HFF-Myc (cell line): ENCODE measurements at regions not wholly inside any gene's neighbourhood (a gene's known extent, or its start where the extent isn't known, plus 50 kb on each side); places are given as distances from the start of the nearest gene placed in this dataset.
"Not testable (repeated sequence)": the region's sequence is repeated elsewhere in the genome, so short reads cannot be mapped to it uniquely, and the experiment has no call there.

Experiments used
- DNase-seq: peaks from one replicate; pipeline ENCODE4 v3.0.0-alpha.2; 2011; ENCODE audit warnings: low read depth; ENCODE audit errors: extremely low read depth
- H3K4me3 ChIP-seq: replicated peaks from 2 replicates; pipeline ENCODE4 v1.5.1; 2011; ENCODE audit warnings: low read depth, mild to moderate bottlenecking, control low read depth, low read length
- TF ChIP-seq, protein P1 (sequence below): IDR thresholded peaks from 2 replicates; pipeline ENCODE4 v1.5.1; 2012; ENCODE audit warnings: mild to moderate bottlenecking, low read depth, low read length, control low read depth; ENCODE audit errors: missing control alignments

DNA sequence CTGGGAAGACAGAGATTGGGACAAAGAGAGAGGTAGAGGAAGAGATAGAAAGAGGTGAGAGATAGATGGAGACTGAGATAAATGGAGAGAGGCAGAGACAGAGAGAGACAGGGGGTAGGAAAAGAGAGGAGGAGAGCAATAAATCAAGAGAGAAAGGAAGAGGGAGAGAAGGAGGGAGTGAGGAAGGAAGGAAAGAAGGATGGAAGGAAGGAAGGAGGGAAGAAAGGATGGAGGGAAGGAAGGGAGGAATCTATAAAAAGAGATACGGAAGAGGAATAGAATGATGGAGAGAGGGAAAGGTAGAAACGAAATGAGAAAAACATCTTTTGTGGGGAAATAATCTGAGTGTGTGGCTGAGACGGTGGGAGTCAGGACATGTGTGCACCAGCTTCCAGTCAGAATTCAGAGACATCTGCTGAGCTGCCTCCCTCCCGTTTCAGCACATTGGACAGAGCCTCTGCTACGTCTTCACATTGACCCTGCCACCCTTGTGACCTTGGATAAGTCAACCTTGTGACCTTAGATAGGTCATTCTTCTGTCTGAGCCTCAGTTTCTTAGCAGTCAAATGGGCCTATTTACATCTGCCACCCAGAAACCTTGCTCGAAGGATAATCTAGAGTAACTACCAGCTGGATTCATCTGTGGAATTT, 417.8 kb downstream of the MIAT start:
- DNase-seq, result no peak
- TF ChIP-seq, protein P1, sequence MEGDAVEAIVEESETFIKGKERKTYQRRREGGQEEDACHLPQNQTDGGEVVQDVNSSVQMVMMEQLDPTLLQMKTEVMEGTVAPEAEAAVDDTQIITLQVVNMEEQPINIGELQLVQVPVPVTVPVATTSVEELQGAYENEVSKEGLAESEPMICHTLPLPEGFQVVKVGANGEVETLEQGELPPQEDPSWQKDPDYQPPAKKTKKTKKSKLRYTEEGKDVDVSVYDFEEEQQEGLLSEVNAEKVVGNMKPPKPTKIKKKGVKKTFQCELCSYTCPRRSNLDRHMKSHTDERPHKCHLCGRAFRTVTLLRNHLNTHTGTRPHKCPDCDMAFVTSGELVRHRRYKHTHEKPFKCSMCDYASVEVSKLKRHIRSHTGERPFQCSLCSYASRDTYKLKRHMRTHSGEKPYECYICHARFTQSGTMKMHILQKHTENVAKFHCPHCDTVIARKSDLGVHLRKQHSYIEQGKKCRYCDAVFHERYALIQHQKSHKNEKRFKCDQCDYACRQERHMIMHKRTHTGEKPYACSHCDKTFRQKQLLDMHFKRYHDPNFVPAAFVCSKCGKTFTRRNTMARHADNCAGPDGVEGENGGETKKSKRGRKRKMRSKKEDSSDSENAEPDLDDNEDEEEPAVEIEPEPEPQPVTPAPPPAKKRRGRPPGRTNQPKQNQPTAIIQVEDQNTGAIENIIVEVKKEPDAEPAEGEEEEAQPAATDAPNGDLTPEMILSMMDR, result no peak
- no peak overlapping the region for H3K4me3 ChIP-seq

DNA sequence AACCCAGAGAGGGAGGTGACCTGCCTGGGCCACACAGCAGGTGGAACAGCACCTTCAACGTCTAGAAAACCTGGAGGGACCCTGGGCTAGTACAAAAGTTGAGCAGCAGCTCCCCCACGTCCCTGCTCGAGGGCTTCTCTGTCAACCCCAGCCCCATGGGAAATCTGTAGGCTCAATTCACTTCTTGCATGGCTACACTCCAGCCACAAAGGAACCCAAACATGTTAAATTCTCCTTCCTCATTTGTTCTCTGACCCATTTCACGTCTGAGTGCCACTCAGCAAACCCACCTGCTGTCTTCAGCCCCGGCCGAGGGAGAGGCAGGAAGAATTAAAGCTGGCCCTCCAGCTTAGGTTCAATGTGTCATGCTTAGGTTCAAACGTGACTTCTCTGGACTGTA, 418.5 kb downstream of the MIAT start:
- TF ChIP-seq, protein P1, result no peak
- H3K4me3 ChIP-seq, result no peak overlapping the region
- no peak for DNase-seq

DNA sequence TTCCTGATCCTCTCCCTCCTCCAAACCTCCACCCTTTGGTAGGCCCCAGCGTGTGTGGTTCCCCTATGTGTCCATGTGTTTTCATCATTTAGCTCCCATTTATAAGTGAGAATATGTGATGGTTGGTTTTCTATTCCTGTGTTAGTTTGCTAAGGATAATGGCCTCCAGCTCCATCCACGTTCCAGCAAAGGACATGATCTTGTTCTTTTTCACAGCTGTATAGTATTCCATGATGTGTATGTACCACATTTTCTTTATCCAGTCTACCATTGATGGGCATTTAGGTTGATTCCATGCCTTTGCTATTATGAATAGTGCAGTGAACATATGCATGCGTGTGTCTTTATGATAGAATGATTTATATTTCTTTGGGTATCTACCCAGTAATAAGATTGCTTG, 420.7 kb downstream of the MIAT start:
- H3K4me3 ChIP-seq, DNase-seq: not testable (repeated sequence)

DNA sequence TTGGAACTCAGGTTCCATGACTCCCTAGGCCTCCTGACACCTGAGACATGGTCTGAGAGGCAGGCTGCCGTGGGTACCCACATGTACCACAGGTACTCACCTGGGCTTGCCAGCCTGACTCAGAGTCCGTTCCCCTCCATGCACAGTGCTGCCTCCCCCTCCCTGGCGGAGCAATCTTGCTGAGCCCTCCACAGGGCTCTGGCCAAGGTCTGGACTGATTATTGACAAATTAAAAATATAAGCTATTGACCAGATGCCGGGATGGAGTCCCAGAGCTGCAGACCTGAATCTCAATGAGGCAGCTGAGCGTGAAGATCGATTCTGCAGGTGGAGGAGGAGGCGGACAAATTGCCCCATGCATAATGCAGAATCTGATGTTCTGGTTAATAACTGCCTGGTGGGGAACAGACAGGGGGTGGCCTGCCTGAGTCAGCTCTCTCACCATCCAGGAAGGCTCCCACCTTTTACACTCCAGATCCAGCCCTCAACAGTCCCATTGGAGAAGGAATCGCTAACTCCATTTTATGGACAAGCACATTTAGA, 422.7 kb downstream of the MIAT start:
- no peak for DNase-seq
- H3K4me3 ChIP-seq, result no peak overlapping the region
- TF ChIP-seq, protein P1, result no peak

DNA sequence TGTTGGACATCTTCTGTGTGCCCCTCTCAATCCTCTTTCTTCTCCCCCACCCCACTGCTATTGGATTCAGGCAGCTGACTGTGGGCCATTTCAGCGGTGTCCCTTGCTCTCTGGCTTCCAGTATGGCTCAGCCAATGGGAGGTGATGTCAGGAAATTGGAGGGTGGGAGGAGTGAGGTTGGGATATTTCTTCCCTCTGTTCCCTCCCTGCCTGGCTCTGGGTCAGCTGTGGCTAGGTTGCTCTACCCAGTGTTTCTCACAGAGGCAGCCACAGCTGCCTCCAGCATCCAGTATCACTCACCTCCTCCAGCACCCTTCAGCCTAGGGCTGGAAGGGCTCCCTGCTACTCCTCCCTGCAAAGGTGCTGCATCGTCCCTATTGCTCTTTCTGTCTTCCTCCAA, 423.5 kb downstream of the MIAT start:
- DNase-seq, result no peak
- TF ChIP-seq, protein P1, result no peak
- H3K4me3 ChIP-seq, result no peak overlapping the region

DNA sequence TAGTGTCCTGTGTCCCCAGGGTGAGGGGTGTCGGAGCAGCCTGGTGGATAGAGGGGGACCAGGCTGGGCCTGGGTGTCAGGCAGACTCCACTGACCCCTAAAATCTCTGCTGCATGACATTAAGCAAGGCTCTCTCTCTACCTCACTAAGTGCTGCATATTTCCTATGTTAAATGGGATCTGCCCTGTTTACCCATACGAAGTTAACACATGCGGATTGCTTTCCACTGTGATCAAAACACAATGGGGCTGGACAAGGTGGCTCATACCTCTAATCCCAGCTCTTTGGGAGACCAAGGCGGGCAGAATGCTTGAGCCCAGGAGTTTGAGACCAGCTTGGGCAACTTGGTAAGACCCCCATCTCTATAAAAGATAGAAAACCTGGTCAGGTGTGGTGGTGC, 426.2 kb downstream of the MIAT start:
- H3K4me3 ChIP-seq, result no peak overlapping the region
- TF ChIP-seq, protein P1, result no peak
- no peak for DNase-seq

DNA sequence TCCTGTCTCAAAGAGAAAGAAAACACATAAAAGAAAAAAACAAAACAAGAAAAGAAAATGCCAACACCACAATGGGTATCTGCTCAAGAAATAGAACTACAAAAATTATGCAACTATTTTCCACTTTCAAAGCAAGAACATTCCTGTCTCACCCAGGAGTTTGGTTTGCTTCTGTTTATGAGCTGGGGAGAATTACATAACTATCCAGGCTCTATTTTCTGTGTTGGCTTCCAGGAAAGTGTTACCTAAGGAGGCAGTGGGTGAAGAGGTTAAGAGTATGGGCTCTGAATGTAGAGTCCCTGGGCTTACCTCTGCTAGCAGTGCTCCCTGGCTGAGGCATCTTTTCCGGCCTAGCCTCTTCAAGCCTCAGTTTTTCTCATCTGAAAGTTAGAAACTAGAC, 426.7 kb downstream of the MIAT start:
- no peak for DNase-seq
- H3K4me3 ChIP-seq, result no peak overlapping the region
- TF ChIP-seq, protein P1, result no peak
